ENCODE measurements at regions not wholly inside any gene's neighbourhood (a gene's known extent, or its start where the extent isn't known, plus 50 kb on each side); places are given as distances from the start of the nearest gene placed in this dataset.

DNA sequence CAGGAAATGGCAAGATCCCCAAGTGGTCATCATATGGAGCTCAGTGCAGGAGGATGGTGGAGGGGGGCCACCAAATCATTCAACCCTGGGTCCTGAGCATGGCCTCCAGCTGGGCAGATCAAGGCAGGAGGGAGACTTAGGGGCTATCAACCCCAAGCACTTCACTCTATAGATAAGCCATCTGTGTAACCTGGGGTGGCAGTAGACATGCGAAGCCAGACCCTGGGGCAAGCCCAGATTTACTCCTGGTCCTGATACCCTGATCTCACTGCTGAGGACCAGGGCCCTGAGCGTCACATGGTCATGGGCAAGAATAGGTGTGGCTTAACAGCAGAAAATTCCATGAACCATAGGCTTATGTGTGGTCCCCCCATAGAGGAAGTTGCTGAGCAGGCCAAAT, 173.0 kb upstream of the ADCY1 start:
- TF ChIP-seq, protein P1, sequence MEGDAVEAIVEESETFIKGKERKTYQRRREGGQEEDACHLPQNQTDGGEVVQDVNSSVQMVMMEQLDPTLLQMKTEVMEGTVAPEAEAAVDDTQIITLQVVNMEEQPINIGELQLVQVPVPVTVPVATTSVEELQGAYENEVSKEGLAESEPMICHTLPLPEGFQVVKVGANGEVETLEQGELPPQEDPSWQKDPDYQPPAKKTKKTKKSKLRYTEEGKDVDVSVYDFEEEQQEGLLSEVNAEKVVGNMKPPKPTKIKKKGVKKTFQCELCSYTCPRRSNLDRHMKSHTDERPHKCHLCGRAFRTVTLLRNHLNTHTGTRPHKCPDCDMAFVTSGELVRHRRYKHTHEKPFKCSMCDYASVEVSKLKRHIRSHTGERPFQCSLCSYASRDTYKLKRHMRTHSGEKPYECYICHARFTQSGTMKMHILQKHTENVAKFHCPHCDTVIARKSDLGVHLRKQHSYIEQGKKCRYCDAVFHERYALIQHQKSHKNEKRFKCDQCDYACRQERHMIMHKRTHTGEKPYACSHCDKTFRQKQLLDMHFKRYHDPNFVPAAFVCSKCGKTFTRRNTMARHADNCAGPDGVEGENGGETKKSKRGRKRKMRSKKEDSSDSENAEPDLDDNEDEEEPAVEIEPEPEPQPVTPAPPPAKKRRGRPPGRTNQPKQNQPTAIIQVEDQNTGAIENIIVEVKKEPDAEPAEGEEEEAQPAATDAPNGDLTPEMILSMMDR (IDR thresholded peaks at IDR 0.05), result no peak
- TF ChIP-seq POLR2A (IDR thresholded peaks at IDR 0.05) (no peak), POLR2AphosphoS5 (IDR thresholded peaks at IDR 0.05) (no peak)

Measured in gastroesophageal sphincter (tissue), 3 donors.